Adipocyte (in vitro differentiated cells): ENCODE measurements at regions not wholly inside any gene's neighbourhood (a gene's known extent, or its start where the extent isn't known, plus 50 kb on each side); places are given as distances from the start of the nearest gene placed in this dataset.

Experiments used
- DNase-seq: peaks from one replicate; pipeline ENCODE4 v3.0.0-alpha.2; 2015; ENCODE audit warnings: low read depth
- H3K27me3 ChIP-seq: replicated peaks from 2 replicates; pipeline ENCODE4 v1.7.0; 2013; ENCODE audit warnings: mild to moderate bottlenecking, low read length, moderate library complexity; ENCODE audit not compliant: control insufficient read depth, insufficient read depth
- H3K36me3 ChIP-seq: 2 replicates; pipeline ENCODE4 v1.7.0; 2013; ENCODE audit warnings: low read length, mild to moderate bottlenecking, moderate library complexity; ENCODE audit not compliant: control insufficient read depth, insufficient read depth, severe bottlenecking
- H3K4me1 ChIP-seq: 2 replicates; pipeline ENCODE4 v1.7.0; 2013; ENCODE audit warnings: mild to moderate bottlenecking, low read length, moderate library complexity; ENCODE audit not compliant: control insufficient read depth, insufficient read depth
- H3K4me3 ChIP-seq: 2 replicates; pipeline ENCODE4 v1.7.0; 2013; ENCODE audit warnings: mild to moderate bottlenecking, low read length, moderate library complexity
- H3K9ac ChIP-seq: 2 replicates; pipeline ENCODE4 v1.7.0; 2013; ENCODE audit warnings: mild to moderate bottlenecking, low read length, moderate library complexity
- H3K9me3 ChIP-seq: 2 replicates; pipeline ENCODE4 v1.7.0; 2013; ENCODE audit warnings: mild to moderate bottlenecking, low read length, moderate library complexity; ENCODE audit not compliant: control insufficient read depth

- DNase-seq = peak; percentile 38
- no peak overlapping the region for H3K4me3 ChIP-seq
- H3K9me3 ChIP-seq = peaks cover 20% of the 10 kb centered on the region
- no peak overlapping the region for H3K9ac ChIP-seq
- H3K36me3 ChIP-seq = no peaks in the 10 kb centered on the region
- H3K4me1 ChIP-seq = no peaks in the 10 kb centered on the region
- no peaks in the 10 kb centered on the region for H3K27me3 ChIP-seq
Observed at GRCh38 chrX:121949041-121949760, 901.8 kb downstream of the GLUD2 start.

GRCh38 chrX:121958886-121959285 lies 911.5 kb downstream of the GLUD2 start:
- peaks cover 10% of the 10 kb centered on the region for H3K9me3 ChIP-seq

DNA sequence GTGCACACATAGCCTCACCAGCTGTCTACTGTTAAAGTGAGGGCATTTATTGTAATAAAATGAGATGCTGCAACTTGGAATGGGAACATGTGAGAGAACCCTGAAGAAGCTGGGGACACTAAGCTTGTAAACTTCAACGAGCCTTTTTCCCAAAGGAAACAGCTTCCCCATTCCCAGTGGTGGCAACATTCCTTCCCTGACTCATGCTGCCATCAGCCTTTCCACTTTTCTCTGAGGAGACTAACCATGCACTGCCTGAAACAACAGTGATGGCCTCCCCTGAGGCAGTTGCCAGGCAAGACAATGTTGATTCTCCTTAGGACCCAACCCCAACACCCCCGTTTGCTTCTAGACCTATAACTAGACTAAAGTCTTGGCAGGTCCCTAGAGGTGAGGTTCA lies 928.3 kb downstream of the GLUD2 start:
- H3K4me3 ChIP-seq = no peak overlapping the region
- no peak overlapping the region for H3K9ac ChIP-seq
- DNase-seq = no peak
- H3K9me3 ChIP-seq = no peaks in the 10 kb centered on the region
- H3K36me3 ChIP-seq = no peaks in the 10 kb centered on the region
- no peaks in the 10 kb centered on the region for H3K27me3 ChIP-seq
- H3K4me1 ChIP-seq = no peaks in the 10 kb centered on the region

More at GRCh38 chrX:121958886-121959285, 911.5 kb downstream of the GLUD2 start:
- no peaks in the 10 kb centered on the region for H3K27me3 ChIP-seq
- no peak for DNase-seq
- H3K9ac ChIP-seq = no peak overlapping the region
- no peaks in the 10 kb centered on the region for H3K4me1 ChIP-seq
- H3K36me3 ChIP-seq = no peaks in the 10 kb centered on the region
- H3K4me3 ChIP-seq = no peak overlapping the region

- Histone ChIP-seq H3K4me1 (no peaks in the 10 kb centered on the region), H3K27me3 (no peaks in the 10 kb centered on the region), H3K9ac (no peak overlapping the region), H3K4me3 (no peak overlapping the region), H3K36me3 (no peaks in the 10 kb centered on the region), H3K9me3 (peaks cover 8% of the 10 kb centered on the region)
- peak; percentile 74 for DNase-seq
Observed at GRCh38 chrX:121987163-121987562, 939.8 kb downstream of the GLUD2 start.

DNA sequence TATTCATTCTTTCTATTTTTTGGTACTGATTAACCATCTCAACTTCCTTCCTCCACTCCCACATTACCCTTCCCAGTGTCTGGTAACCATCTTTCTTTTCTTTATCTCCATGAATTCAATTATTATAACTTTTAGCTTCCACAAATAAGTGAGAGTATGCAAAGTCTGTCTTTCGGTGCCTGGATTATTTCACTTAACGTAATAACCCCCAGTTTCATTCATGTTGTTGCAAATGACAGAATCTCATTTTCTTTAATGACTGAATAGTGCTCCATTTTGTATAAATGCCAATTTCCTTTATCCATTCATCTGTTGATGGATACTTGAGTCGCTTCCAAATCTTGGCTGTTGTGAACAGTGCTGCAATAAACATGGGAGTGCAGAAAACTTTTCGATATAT lies 940.4 kb downstream of the GLUD2 start:
- no peaks in the 10 kb centered on the region for H3K4me1 ChIP-seq
- H3K4me3 ChIP-seq = no peak overlapping the region
- H3K27me3 ChIP-seq = no peaks in the 10 kb centered on the region
- H3K9ac ChIP-seq = no peak overlapping the region
- peaks cover 8% of the 10 kb centered on the region for H3K9me3 ChIP-seq
- no peak for DNase-seq
- no peaks in the 10 kb centered on the region for H3K36me3 ChIP-seq

GRCh38 chrX:122004127-122004526 lies 956.7 kb downstream of the GLUD2 start:
- Histone ChIP-seq H3K9me3 (no peaks in the 10 kb centered on the region), H3K27me3 (no peaks in the 10 kb centered on the region), H3K9ac (no peak overlapping the region), H3K4me3 (no peak overlapping the region), H3K36me3 (no peaks in the 10 kb centered on the region), H3K4me1 (no peaks in the 10 kb centered on the region)
- DNase-seq = no peak

- Histone ChIP-seq H3K4me1 (no peaks in the 10 kb centered on the region), H3K9ac (no peak overlapping the region), H3K9me3 (no peaks in the 10 kb centered on the region), H3K27me3 (no peaks in the 10 kb centered on the region), H3K36me3 (no peaks in the 10 kb centered on the region), H3K4me3 (no peak overlapping the region)
- no peak for DNase-seq
Observed at GRCh38 chrX:122026665-122027064, 979.3 kb downstream of the GLUD2 start.

DNA sequence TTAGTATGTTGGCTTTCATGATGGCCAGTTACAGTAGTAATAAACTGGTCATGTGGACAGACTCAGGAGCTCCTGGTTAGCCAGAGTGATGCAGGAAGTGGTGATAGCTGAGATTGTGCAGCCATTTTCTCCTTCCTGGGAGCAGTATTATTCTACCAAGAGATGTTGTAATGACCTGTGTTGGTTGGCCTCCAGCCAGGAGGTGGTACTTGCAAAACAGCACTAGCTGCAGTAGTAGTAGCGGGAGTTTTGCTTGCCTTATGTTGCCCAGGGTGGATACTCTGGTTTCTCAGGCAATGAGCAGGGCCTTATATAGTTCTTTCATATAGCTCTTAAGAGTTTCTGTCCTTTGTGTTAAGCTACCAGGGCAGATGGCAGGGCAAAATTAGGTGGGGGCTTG lies 998.8 kb downstream of the GLUD2 start:
- DNase-seq = peak; percentile 4
- Histone ChIP-seq H3K36me3 (no peaks in the 10 kb centered on the region), H3K27me3 (no peaks in the 10 kb centered on the region), H3K9ac (no peak overlapping the region), H3K4me3 (no peak overlapping the region), H3K4me1 (no peaks in the 10 kb centered on the region), H3K9me3 (no peaks in the 10 kb centered on the region)

GRCh38 chrX:122046815-122047214 lies 999.4 kb downstream of the GLUD2 start:
- no peak overlapping the region for H3K4me3 ChIP-seq
- H3K27me3 ChIP-seq = no peaks in the 10 kb centered on the region
- DNase-seq = no peak
- no peak overlapping the region for H3K9ac ChIP-seq
- no peaks in the 10 kb centered on the region for H3K9me3 ChIP-seq
- H3K36me3 ChIP-seq = no peaks in the 10 kb centered on the region
- no peaks in the 10 kb centered on the region for H3K4me1 ChIP-seq

DNA sequence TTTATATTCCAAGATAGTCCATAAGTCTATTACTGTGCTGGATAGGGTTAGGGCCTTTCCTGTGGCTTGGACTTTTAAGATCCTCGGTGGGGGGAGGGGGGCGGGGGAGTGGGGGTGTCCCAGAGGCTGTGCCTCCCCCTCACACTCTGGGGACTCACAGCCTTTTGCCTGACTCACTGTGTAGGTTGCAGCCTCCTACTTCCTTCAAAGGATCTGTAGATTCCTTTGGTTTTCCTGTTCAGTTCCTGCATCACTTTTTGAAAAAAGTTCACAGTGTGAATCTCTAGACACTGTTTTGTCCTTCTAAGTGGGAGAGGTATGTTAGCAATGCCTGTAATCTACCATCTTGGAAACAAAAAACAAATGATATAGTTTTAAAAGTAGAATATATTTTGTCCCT lies 999.9 kb downstream of the GLUD2 start:
- no peak overlapping the region for H3K4me3 ChIP-seq
- no peaks in the 10 kb centered on the region for H3K27me3 ChIP-seq
- H3K9me3 ChIP-seq = no peaks in the 10 kb centered on the region
- H3K9ac ChIP-seq = no peak overlapping the region
- no peak for DNase-seq
- H3K4me1 ChIP-seq = no peaks in the 10 kb centered on the region
- no peaks in the 10 kb centered on the region for H3K36me3 ChIP-seq

GRCh38 chrX:122055460-122055859 lies 1008.0 kb downstream of the GLUD2 start:
- Histone ChIP-seq H3K4me3 (no peak overlapping the region), H3K9me3 (no peaks in the 10 kb centered on the region), H3K4me1 (no peaks in the 10 kb centered on the region), H3K9ac (no peak overlapping the region), H3K36me3 (no peaks in the 10 kb centered on the region), H3K27me3 (no peaks in the 10 kb centered on the region)
- peak; percentile 1 for DNase-seq
